ENCODE measurements at regions not wholly inside any gene's neighbourhood (a gene's known extent, or its start where the extent isn't known, plus 50 kb on each side); places are given as distances from the start of the nearest gene placed in this dataset.

DNA sequence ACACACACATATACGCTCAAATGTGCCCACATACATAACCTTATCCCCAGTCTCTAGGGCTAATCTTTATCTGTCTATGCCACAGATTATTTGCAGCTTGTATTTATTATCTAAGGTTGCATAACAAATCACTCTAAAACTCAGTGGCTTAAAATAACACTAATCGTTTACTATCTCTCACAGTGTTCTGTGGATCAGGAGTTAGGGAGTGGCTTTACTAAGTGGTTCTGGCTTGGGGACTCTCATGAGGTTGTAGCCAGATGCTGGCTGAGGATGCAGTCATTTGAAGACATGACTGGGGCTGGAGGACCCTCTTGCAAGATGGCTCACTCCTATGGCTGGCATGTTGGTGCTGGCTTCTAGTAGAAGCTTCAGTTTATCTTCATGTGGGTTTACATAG lies 68.5 kb upstream of the LNX1 start:
- Histone ChIP-seq H3K4me2 (ENCODE audit: low read depth, low read length) (no peak overlapping the region), H3K9ac (ENCODE audit: insufficient read depth, low read depth, low read length) (no peak overlapping the region), H3K79me2 (ENCODE audit: insufficient read depth, low read length) (no peaks in the 10 kb centered on the region), H3K9me3 (ENCODE audit: low read length) (no peaks in the 10 kb centered on the region), H3K4me3 (replicated peaks in 1 of 3; ENCODE audit: insufficient read depth in 1 of 3, low read depth in 2 of 3, low read length in 3 of 3) (no peak overlapping the region), H2AFZ (ENCODE audit: low read length) (no peak overlapping the region), H3K27me3 (ENCODE audit: control insufficient read depth in 1 of 2, insufficient read depth in 2 of 2, low read length in 2 of 2) (no peaks in the 10 kb centered on the region), H3K36me3 (replicated peaks in 1 of 2; ENCODE audit: control insufficient read depth in 1 of 2, insufficient read depth in 2 of 2, low read length in 2 of 2) (no peaks in the 10 kb centered on the region), H3K4me1 (ENCODE audit: insufficient read depth, low read length) (no peaks in the 10 kb centered on the region), H3K27ac (ENCODE audit: extremely low read length, insufficient read depth, low read length) (no peak overlapping the region), H4K20me1 (ENCODE audit: insufficient read depth, low read length) (no peaks in the 10 kb centered on the region)
- CTCF ChIA-PET (ENCODE audit: low intra/inter-chr PET ratio, low total read pairs), result no interaction called here
- 42% methylated on average over 2 of the region's 2 CpGs for WGBS (ENCODE audit: low lambda C conversion rate)
- DNase-seq (ENCODE audit: low spot score) (no peak), ATAC-seq (no peak), FAIRE-seq (no peak)
- POLR2A ChIA-PET, result no interaction called here
- in situ Hi-C loops (cut with HindIII; ENCODE audit: extremely low pct_ligation_motif_present, low pct_unique_long_range_greater_than_20kb) (no loop called here), intact Hi-C loops (cut with micrococcal nuclease; ENCODE audit: unreplicated experiment) (no loop called here)
- BruUV-seq (replicated peaks), result no TSS peak
- TF ChIP-seq NFE2L1 (CRISPR knock-in tag; IDR thresholded peaks at IDR 0.05; ENCODE audit: borderline replicate concordance) (no peak), HMGXB4 (CRISPR knock-in tag; IDR thresholded peaks at IDR 0.05; ENCODE audit: borderline replicate concordance in 1 of 2, low read depth in 1 of 2) (no peak), MLLT10 (CRISPR knock-in tag; IDR thresholded peaks at IDR 0.05) (no peak), CSRNP1 (CRISPR knock-in tag; IDR thresholded peaks at IDR 0.05) (no peak), FOSL1 (CRISPR knock-in tag; IDR thresholded peaks at IDR 0.05; ENCODE audit: borderline replicate concordance) (no peak), PRDM4 (CRISPR knock-in tag; IDR thresholded peaks at IDR 0.05; ENCODE audit: borderline replicate concordance) (no peak), ZNF10 (CRISPR knock-in tag; IDR thresholded peaks at IDR 0.05; ENCODE audit: borderline replicate concordance, low read depth) (no peak), ZNF101 (CRISPR knock-in tag; IDR thresholded peaks at IDR 0.05; ENCODE audit: borderline replicate concordance, low read depth) (no peak)
- TF ChIP-seq, protein P1, sequence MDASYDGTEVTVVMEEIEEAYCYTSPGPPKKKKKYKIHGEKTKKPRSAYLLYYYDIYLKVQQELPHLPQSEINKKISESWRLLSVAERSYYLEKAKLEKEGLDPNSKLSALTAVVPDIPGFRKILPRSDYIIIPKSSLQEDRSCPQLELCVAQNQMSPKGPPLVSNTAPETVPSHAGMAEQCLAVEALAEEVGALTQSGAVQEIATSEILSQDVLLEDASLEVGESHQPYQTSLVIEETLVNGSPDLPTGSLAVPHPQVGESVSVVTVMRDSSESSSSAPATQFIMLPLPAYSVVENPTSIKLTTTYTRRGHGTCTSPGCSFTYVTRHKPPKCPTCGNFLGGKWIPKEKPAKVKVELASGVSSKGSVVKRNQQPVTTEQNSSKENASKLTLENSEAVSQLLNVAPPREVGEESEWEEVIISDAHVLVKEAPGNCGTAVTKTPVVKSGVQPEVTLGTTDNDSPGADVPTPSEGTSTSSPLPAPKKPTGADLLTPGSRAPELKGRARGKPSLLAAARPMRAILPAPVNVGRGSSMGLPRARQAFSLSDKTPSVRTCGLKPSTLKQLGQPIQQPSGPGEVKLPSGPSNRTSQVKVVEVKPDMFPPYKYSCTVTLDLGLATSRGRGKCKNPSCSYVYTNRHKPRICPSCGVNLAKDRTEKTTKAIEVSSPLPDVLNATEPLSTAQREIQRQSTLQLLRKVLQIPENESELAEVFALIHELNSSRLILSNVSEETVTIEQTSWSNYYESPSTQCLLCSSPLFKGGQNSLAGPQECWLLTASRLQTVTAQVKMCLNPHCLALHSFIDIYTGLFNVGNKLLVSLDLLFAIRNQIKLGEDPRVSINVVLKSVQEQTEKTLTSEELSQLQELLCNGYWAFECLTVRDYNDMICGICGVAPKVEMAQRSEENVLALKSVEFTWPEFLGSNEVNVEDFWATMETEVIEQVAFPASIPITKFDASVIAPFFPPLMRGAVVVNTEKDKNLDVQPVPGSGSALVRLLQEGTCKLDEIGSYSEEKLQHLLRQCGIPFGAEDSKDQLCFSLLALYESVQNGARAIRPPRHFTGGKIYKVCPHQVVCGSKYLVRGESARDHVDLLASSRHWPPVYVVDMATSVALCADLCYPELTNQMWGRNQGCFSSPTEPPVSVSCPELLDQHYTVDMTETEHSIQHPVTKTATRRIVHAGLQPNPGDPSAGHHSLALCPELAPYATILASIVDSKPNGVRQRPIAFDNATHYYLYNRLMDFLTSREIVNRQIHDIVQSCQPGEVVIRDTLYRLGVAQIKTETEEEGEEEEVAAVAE (CRISPR knock-in tag; IDR thresholded peaks at IDR 0.05; ENCODE audit: borderline replicate concordance), result no peak
- TF ChIP-seq, protein P2, sequence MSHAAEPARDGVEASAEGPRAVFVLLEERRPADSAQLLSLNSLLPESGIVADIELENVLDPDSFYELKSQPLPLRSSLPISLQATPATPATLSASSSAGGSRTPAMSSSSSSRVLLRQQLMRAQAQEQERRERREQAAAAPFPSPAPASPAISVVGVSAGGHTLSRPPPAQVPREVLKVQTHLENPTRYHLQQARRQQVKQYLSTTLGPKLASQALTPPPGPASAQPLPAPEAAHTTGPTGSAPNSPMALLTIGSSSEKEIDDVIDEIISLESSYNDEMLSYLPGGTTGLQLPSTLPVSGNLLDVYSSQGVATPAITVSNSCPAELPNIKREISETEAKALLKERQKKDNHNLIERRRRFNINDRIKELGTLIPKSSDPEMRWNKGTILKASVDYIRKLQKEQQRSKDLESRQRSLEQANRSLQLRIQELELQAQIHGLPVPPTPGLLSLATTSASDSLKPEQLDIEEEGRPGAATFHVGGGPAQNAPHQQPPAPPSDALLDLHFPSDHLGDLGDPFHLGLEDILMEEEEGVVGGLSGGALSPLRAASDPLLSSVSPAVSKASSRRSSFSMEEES (CRISPR knock-in tag; IDR thresholded peaks at IDR 0.05), result no peak
